Colonic mucosa (tissue), 4 donors: ENCODE measurements at regions not wholly inside any gene's neighbourhood (a gene's known extent, or its start where the extent isn't known, plus 50 kb on each side); places are given as distances from the start of the nearest gene placed in this dataset.

ENCODE experiments used
- DNase-seq: peaks from one replicate; pipeline ENCODE4 v3.0.0-alpha.2; 2020
- H3K27ac ChIP-seq: fragments of 200-600 bp; one replicate; pipeline ENCODE4 v1.8.0; 2021
- H3K27me3 ChIP-seq: fragments of 200-600 bp; one replicate; pipeline ENCODE4 v1.8.0; 2021
- H3K36me3 ChIP-seq: fragments of 200-600 bp; one replicate; pipeline ENCODE4 v1.8.0; 2021
- H3K4me1 ChIP-seq: fragments of 200-600 bp; one replicate; pipeline ENCODE4 v1.8.0; 2021; ENCODE audit warnings: mild to moderate bottlenecking
- H3K4me3 ChIP-seq: fragments of 200-600 bp; one replicate; pipeline ENCODE4 v1.8.0; 2021
- H3K9ac ChIP-seq, 2 donors: one replicate each; pipeline ENCODE4 v1.7.0; 2013; ENCODE audit warnings: control low read depth in 2 of 2, low read depth in 2 of 2, low read length in 2 of 2
- H3K9me3 ChIP-seq: fragments of 200-600 bp; one replicate; pipeline ENCODE4 v1.8.0; 2021
- CTCF ChIP-seq: fragments of 200-600 bp; IDR thresholded peaks from one replicate; pipeline ENCODE4 v1.8.0; 2022; ENCODE audit warnings: antibody characterized with exemption, mild to moderate bottlenecking
- intact Hi-C: fragments of 100-400 bp; cut with DNase I; formaldehyde crosslinking; loops from one replicate; pipeline ENCODE4 v1.14.1; 2022
- donor health status: healthy.
- donor health status: DM: no; HTN: no; CAD: no.
- donor health status: DM: no; HTN: no; CAD: no.

- DNase-seq = no peak
- no peak for TF ChIP-seq CTCF
- no peak overlapping the region for H3K9ac ChIP-seq
- H3K36me3 ChIP-seq = no peaks in the 10 kb centered on the region
- no peak overlapping the region for H3K27ac ChIP-seq
- intact Hi-C loops = no loop called here
- no peaks in the 10 kb centered on the region for H3K27me3 ChIP-seq
- H3K4me1 ChIP-seq = no peaks in the 10 kb centered on the region
- H3K9me3 ChIP-seq = no peaks in the 10 kb centered on the region
- H3K4me3 ChIP-seq = no peak overlapping the region
Measured at GRCh38 chr14:22263961-22264360, 325.1 kb downstream of the DAD1 start.

GRCh38 chr14:22262881-22263280 lies 326.1 kb downstream of the DAD1 start:
- intact Hi-C loops = no loop called here
- no peak for DNase-seq

GRCh38 chr14:22255017-22255950 lies 333.7 kb downstream of the DAD1 start:
- Histone ChIP-seq H3K27ac (no peak overlapping the region), H3K9me3 (no peaks in the 10 kb centered on the region), H3K9ac (no peak overlapping the region), H3K36me3 (no peaks in the 10 kb centered on the region), H3K4me3 (no peak overlapping the region), H3K27me3 (no peaks in the 10 kb centered on the region), H3K4me1 (no peaks in the 10 kb centered on the region)
- no peak for DNase-seq
- no peak for TF ChIP-seq CTCF
- intact Hi-C loops = no loop called here

More at GRCh38 chr14:22262881-22263280, 326.1 kb downstream of the DAD1 start:
- no peaks in the 10 kb centered on the region for H3K27me3 ChIP-seq
- no peaks in the 10 kb centered on the region for H3K4me1 ChIP-seq
- no peaks in the 10 kb centered on the region for H3K9me3 ChIP-seq
- H3K36me3 ChIP-seq = no peaks in the 10 kb centered on the region
- TF ChIP-seq CTCF = no peak
- no peak overlapping the region for H3K27ac ChIP-seq
- H3K4me3 ChIP-seq = no peak overlapping the region
- no peak overlapping the region for H3K9ac ChIP-seq

- DNase-seq = no peak
- Histone ChIP-seq H3K27ac (no peak overlapping the region), H3K9me3 (no peaks in the 10 kb centered on the region), H3K9ac (no peak overlapping the region), H3K27me3 (no peaks in the 10 kb centered on the region), H3K4me1 (no peaks in the 10 kb centered on the region), H3K36me3 (no peaks in the 10 kb centered on the region), H3K4me3 (no peak overlapping the region)
- intact Hi-C loops = no loop called here
- TF ChIP-seq CTCF = no peak
Measured at GRCh38 chr14:22252686-22253085, 336.3 kb downstream of the DAD1 start.

- H3K27ac ChIP-seq = no peak overlapping the region
- intact Hi-C loops = no loop called here
- no peak overlapping the region for H3K9ac ChIP-seq
- DNase-seq = no peak
- no peaks in the 10 kb centered on the region for H3K9me3 ChIP-seq
- H3K4me3 ChIP-seq = no peak overlapping the region
- TF ChIP-seq CTCF = no peak
- H3K4me1 ChIP-seq = no peaks in the 10 kb centered on the region
- H3K36me3 ChIP-seq = no peaks in the 10 kb centered on the region
- H3K27me3 ChIP-seq = no peaks in the 10 kb centered on the region
Measured at GRCh38 chr14:22251090-22251489, 337.9 kb downstream of the DAD1 start.
